Parathyroid adenoma (tissue), 2 donors: ENCODE measurements at regions not wholly inside any gene's neighbourhood (a gene's known extent, or its start where the extent isn't known, plus 50 kb on each side); places are given as distances from the start of the nearest gene placed in this dataset.

ENCODE experiments used
- H2AFZ ChIP-seq: fragments of 300-600 bp; sonication (generic); one replicate; pipeline ENCODE4 v1.7.0; 2017; ENCODE audit warnings: antibody characterized with exemption, mild to moderate bottlenecking
- H3K27ac ChIP-seq: fragments of 300-600 bp; sonication (generic); one replicate; pipeline ENCODE4 v1.7.0; 2017
- H3K27me3 ChIP-seq: fragments of 300-600 bp; sonication (generic); one replicate; pipeline ENCODE4 v1.7.0; 2017; ENCODE audit warnings: low read length; ENCODE audit not compliant: control insufficient read depth, insufficient read depth
- H3K36me3 ChIP-seq: fragments of 300-600 bp; sonication (generic); one replicate; pipeline ENCODE4 v1.7.0; 2017; ENCODE audit warnings: low read length; ENCODE audit not compliant: control insufficient read depth, insufficient read depth
- H3K4me1 ChIP-seq: fragments of 300-600 bp; sonication (generic); one replicate; pipeline ENCODE4 v1.7.0; 2017; ENCODE audit warnings: control low read depth
- H3K4me2 ChIP-seq: fragments of 300-600 bp; sonication (generic); one replicate; pipeline ENCODE4 v1.7.0; 2017; ENCODE audit warnings: low read length
- H3K4me3 ChIP-seq: fragments of 300-600 bp; sonication (generic); one replicate; pipeline ENCODE4 v1.7.0; 2017; ENCODE audit warnings: low read depth, low read length
- H3K79me2 ChIP-seq: fragments of 300-600 bp; sonication (generic); one replicate; pipeline ENCODE4 v1.7.0; 2017; ENCODE audit warnings: control low read depth
- H3K9ac ChIP-seq: fragments of 300-600 bp; sonication (generic); one replicate; pipeline ENCODE4 v1.7.0; 2017; ENCODE audit warnings: mild to moderate bottlenecking
- H3K9me3 ChIP-seq: fragments of 300-600 bp; sonication (generic); one replicate; pipeline ENCODE4 v1.7.0; 2017; ENCODE audit warnings: low read length; ENCODE audit not compliant: control insufficient read depth
- TF ChIP-seq, protein P1 (sequence below): fragments of 300-600 bp; sonication (generic); IDR thresholded peaks from one replicate; pipeline ENCODE4 v1.7.0; 2017; ENCODE audit warnings: antibody characterized with exemption, mild to moderate bottlenecking
- donor health status: primary hyperparathyroidism.

DNA sequence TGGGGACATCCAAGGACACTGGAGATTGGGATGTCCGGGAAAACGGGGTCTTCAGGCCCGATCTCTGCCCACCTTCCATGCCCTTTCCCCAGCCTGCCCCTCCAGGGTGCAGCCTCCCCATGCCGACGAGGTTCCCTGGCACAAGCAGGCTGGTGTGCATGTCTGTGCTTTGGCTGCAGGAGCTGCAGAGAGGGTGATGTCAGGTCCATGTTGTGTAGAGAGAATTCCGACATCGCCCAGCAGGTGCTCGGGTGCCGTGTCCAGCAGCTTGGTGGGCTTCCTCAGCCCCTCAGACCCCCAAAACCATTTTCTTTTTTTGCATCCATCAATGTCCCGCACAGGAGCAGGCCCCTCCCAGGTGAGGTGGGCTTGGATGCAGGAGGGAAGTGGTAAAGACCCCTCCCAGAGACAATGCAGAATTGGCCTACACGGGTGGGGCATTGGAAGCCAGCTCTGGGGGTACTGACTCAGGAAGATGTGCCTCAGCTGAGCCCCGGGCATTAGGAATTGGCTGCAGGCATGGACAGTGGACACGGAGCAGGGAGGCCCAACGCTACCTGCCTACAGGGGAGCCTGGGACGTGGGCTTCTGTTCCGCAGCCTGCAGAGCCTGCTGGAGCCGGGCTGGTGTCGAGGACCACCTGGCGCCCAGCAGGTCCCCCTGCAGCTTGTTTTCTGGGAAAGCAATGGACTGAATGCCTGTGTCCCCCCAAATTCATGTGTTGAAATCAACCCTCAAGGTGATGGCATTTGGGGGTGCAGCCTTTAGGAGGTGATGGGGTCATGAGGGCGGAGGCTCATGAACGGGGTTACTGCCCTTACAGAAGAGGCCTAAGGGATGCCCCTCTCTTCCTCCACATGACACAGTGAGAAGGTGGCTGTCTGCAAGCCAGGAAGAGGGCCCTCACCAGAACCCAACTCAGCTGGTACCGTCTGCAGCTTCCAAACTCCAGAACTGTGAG is 97.5 kb downstream of the METRNL start:
- Histone ChIP-seq H3K4me1 (no peaks in the 10 kb centered on the region), H3K27me3 (no peaks in the 10 kb centered on the region), H3K9ac (no peak overlapping the region), H3K27ac (no peak overlapping the region), H3K79me2 (no peaks in the 10 kb centered on the region), H2AFZ (no peak overlapping the region), H3K9me3 (no peaks in the 10 kb centered on the region), H3K4me3 (no peak overlapping the region), H3K4me2 (no peak overlapping the region), H3K36me3 (no peaks in the 10 kb centered on the region)
- TF ChIP-seq, protein P1, sequence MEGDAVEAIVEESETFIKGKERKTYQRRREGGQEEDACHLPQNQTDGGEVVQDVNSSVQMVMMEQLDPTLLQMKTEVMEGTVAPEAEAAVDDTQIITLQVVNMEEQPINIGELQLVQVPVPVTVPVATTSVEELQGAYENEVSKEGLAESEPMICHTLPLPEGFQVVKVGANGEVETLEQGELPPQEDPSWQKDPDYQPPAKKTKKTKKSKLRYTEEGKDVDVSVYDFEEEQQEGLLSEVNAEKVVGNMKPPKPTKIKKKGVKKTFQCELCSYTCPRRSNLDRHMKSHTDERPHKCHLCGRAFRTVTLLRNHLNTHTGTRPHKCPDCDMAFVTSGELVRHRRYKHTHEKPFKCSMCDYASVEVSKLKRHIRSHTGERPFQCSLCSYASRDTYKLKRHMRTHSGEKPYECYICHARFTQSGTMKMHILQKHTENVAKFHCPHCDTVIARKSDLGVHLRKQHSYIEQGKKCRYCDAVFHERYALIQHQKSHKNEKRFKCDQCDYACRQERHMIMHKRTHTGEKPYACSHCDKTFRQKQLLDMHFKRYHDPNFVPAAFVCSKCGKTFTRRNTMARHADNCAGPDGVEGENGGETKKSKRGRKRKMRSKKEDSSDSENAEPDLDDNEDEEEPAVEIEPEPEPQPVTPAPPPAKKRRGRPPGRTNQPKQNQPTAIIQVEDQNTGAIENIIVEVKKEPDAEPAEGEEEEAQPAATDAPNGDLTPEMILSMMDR: no peak

DNA sequence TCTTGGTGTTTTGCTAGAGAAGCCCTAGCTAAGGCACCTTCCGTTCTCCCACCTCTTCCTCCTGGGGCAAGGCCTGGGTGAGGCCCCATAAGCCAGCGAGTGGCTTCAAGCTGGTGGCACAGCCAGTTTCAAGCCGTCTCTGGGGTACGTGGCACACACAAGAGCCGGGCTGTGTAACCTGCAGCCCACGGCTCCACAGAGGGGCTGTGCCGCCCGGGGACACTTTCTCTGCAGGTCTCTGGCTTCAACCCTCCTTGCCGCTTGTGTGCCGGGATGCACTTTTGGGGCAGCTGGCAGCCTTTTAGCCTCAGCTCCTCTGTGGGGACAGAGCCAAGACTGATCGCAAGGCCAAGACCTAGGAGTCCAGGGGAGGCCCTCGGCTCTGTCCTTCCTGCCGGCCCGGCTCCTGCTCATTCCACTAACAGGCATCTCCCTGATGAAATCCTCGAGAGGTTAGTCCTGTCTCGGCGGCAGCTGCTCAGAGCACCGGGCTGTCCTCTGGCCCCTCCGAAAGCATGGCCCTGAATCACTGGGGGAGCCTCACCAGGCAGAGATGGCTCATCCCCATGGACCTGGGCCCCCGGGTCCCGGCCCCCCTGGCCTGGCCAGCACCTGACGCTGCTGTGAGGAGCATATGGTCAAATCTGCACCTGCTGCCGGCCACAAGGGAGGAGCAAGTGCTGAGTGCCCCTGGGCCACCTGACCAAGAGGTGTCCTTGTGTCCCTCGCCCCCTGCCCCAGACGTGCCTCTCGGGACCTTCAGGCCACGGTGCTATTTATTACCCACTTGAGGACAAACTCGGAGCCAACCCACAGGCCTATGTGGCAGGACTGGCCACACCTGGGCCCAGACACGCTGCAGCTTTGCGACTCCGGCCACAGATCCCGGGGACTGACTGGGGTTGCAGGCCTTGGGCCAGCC is 98.5 kb downstream of the METRNL start:
- Histone ChIP-seq H3K4me3 (no peak overlapping the region), H3K9me3 (no peaks in the 10 kb centered on the region), H3K36me3 (no peaks in the 10 kb centered on the region), H3K4me1 (peaks cover 3% of the 10 kb centered on the region), H3K4me2 (no peak overlapping the region), H3K9ac (no peak overlapping the region), H3K27ac (no peak overlapping the region), H3K79me2 (no peaks in the 10 kb centered on the region), H3K27me3 (no peaks in the 10 kb centered on the region), H2AFZ (no peak overlapping the region)
- TF ChIP-seq, protein P1: no peak

DNA sequence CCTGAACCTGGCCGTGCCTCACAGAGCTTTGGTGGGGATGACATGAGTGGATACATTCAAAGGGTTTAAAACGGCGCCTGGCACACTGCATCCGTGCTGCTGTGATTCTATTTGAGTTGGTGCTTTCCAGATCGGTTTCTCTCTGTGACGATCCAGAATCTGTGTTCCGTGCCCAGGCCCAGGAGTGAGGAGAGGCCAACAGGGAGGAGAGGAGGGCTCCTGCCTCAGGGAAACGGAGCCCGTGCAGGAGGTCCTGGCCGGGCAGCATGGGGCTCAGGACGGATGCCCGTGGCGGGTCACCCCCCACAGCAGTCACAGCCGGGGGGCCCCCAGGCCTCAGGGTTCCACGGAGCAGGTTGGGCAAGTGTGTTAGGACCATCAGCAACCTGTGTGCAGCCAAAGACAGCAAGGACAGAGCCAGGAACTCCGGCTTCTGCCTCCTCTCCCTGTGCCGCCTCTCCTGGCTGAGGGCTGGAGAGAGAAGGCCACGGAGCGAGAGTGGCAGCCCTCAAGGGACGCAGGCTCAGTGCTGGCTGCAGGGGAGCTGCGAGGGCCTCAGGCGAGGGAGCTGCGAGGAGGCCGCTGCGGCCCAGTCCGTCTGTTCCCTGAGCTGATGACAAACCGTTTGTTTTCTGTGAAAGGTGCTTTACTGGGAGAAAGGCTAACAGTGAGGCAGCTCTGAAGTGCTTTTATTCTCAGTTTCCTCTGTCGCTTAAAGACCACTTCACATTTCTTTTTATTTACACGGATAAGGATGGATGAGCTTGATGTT is 99.3 kb downstream of the METRNL start:
- no peak overlapping the region for H3K27ac ChIP-seq
- TF ChIP-seq, protein P1: no peak
- H3K4me3 ChIP-seq: no peak overlapping the region
- no peaks in the 10 kb centered on the region for H3K27me3 ChIP-seq
- no peak overlapping the region for H3K9ac ChIP-seq
- H3K36me3 ChIP-seq: no peaks in the 10 kb centered on the region
- H3K79me2 ChIP-seq: no peaks in the 10 kb centered on the region
- peaks cover 10% of the 10 kb centered on the region for H3K4me1 ChIP-seq
- no peaks in the 10 kb centered on the region for H3K9me3 ChIP-seq
- no peak overlapping the region for H3K4me2 ChIP-seq
- H2AFZ ChIP-seq: no peak overlapping the region

DNA sequence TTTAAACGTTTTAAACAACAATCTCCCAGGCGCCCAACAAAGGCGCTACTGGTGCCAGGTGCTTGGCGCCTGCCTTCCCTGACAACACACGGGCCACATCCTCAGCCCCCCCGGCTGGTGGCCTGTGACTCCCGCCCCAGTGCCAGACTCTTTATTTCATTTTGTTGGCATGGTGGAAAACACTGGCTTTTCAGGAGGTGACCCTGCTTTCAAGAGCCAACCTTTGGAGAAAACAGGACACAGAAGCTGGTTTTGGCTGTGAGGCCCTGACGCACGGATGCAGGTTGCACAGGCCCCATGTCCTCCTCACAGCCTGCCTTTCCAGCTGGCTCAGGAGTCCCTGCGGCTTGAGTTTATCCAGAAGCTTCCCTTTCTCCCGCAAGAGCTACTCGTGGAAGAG is 100.0 kb downstream of the METRNL start:
- H3K4me2 ChIP-seq: no peak overlapping the region
- no peak overlapping the region for H3K27ac ChIP-seq
- no peaks in the 10 kb centered on the region for H3K9me3 ChIP-seq
- TF ChIP-seq, protein P1: no peak
- no peaks in the 10 kb centered on the region for H3K36me3 ChIP-seq
- H3K4me3 ChIP-seq: no peak overlapping the region
- H3K79me2 ChIP-seq: no peaks in the 10 kb centered on the region
- peaks cover 16% of the 10 kb centered on the region for H3K4me1 ChIP-seq
- H2AFZ ChIP-seq: no peak overlapping the region
- no peaks in the 10 kb centered on the region for H3K27me3 ChIP-seq
- no peak overlapping the region for H3K9ac ChIP-seq
